HG03108 (cell line): ENCODE measurements at regions not wholly inside any gene's neighbourhood (a gene's known extent, or its start where the extent isn't known, plus 50 kb on each side); places are given as distances from the start of the nearest gene placed in this dataset.
"Not testable (repeated sequence)": the region's sequence is repeated elsewhere in the genome, so short reads cannot be mapped to it uniquely, and the experiment has no call there.

Experiments
- ATAC-seq: cut with Tn5 transposase; IDR thresholded peaks from one replicate; pipeline ENCODE4 v1.9.1; 2021; ENCODE audit warnings: moderate library complexity; ENCODE audit not compliant: unreplicated experiment

GRCh38 chr5:37971483-37972024 lies 131.7 kb upstream of the GDNF start:
- ATAC-seq: no peak

- ATAC-seq: no peak
Observed at GRCh38 chr5:37966871-37967270, 127.0 kb upstream of the GDNF start.

GRCh38 chr5:37966291-37966690 lies 126.5 kb upstream of the GDNF start:
- no peak for ATAC-seq

GRCh38 chr5:37962389-37962788 lies 122.5 kb upstream of the GDNF start:
- no peak for ATAC-seq

- no peak for ATAC-seq
Observed at GRCh38 chr5:37957218-37957617, 117.4 kb upstream of the GDNF start.

- ATAC-seq: no peak
Observed at GRCh38 chr5:37955748-37956147, 115.9 kb upstream of the GDNF start.

GRCh38 chr5:37954561-37954960 lies 114.7 kb upstream of the GDNF start:
- no peak for ATAC-seq

- no peak for ATAC-seq
Observed at GRCh38 chr5:37951946-37952721, 112.3 kb upstream of the GDNF start.

GRCh38 chr5:37950436-37950835 lies 110.6 kb upstream of the GDNF start:
- ATAC-seq: no peak

GRCh38 chr5:37945446-37945845 lies 105.6 kb upstream of the GDNF start:
- no peak for ATAC-seq

- not testable (repeated sequence) for ATAC-seq
Observed at GRCh38 chr5:37943136-37943535, 103.3 kb upstream of the GDNF start.

GRCh38 chr5:37940931-37941623 lies 101.2 kb upstream of the GDNF start:
- no peak for ATAC-seq

GRCh38 chr5:37938861-37939260 lies 99.0 kb upstream of the GDNF start:
- ATAC-seq: no peak

- no peak for ATAC-seq
Observed at GRCh38 chr5:37938076-37938852, 98.4 kb upstream of the GDNF start.

GRCh38 chr5:37936091-37936490 lies 96.2 kb upstream of the GDNF start:
- ATAC-seq: no peak

- no peak for ATAC-seq
Observed at GRCh38 chr5:37933576-37933975, 93.7 kb upstream of the GDNF start.

- no peak for ATAC-seq
Observed at GRCh38 chr5:37932450-37932849, 92.6 kb upstream of the GDNF start.

- ATAC-seq: no peak
Observed at GRCh38 chr5:37931541-37931940, 91.7 kb upstream of the GDNF start.

GRCh38 chr5:37930350-37930749 lies 90.5 kb upstream of the GDNF start:
- no peak for ATAC-seq

GRCh38 chr5:37929791-37930190 lies 90.0 kb upstream of the GDNF start:
- no peak for ATAC-seq

- ATAC-seq: not testable (repeated sequence)
Observed at GRCh38 chr5:37927753-37928152, 87.9 kb upstream of the GDNF start.
